ENCODE measurements at regions not wholly inside any gene's neighbourhood (a gene's known extent, or its start where the extent isn't known, plus 50 kb on each side); places are given as distances from the start of the nearest gene placed in this dataset.

DNA sequence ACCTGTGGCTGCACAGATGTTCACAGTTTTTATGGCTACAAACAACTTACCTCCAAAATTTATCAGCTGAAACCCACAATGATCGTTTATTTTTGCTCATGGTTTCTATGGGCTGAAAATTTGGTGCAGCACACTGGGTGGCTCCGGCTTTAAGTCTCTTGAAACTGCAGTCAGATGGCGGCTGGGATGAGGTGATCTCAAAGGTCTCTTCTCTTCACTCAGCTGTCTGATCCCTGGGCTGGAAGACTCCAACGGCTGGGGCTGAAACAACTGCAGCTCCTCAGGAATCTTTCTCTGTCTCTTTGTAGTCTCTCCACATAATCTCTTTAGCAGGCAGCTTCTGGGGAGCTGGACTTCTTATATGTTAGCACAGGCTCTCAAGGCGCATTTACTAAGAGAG is 117.3 kb upstream of the FAT3 start:
- no peak for TF ChIP-seq CTCF (IDR thresholded peaks at IDR 0.05; ENCODE audit: low read depth, low read length)
- TF ChIP-seq EZH2phosphoT487 (IDR thresholded peaks at IDR 0.05; ENCODE audit: low read depth): no peak
